Uterus (tissue), 2 donors: ENCODE measurements at regions not wholly inside any gene's neighbourhood (a gene's known extent, or its start where the extent isn't known, plus 50 kb on each side); places are given as distances from the start of the nearest gene placed in this dataset.

ENCODE experiments used
- CTCF ChIP-seq, 4 experiments: fragments of 200-600 bp in 2 of 4; fragments of 450-650 bp in 2 of 4; sonication (generic) in 2 of 4; IDR thresholded peaks; one replicate each; pipeline ENCODE4 v1.5.1; 2016 to 2019; ENCODE audit warnings: antibody characterized with exemption in 4 of 4, mild to moderate bottlenecking in 2 of 4, moderate library complexity in 1 of 4
- POLR2A ChIP-seq, 2 donors: fragments of 450-650 bp; IDR thresholded peaks; one replicate each; pipeline ENCODE4 v1.6.1; 2016; ENCODE audit warnings: antibody characterized with exemption in 2 of 2, mild to moderate bottlenecking in 1 of 2, moderate library complexity in 1 of 2

- no peak for TF ChIP-seq CTCF (IDR thresholded peaks at IDR 0.05)
- no peak for TF ChIP-seq POLR2A (IDR thresholded peaks at IDR 0.05)
Observed at GRCh38 chr16:27718201-27719105, 168.5 kb downstream of the KATNIP start.
